IPS-NIHi11 (cell line): ENCODE measurements at regions not wholly inside any gene's neighbourhood (a gene's known extent, or its start where the extent isn't known, plus 50 kb on each side); places are given as distances from the start of the nearest gene placed in this dataset.
"Not testable (repeated sequence)": the region's sequence is repeated elsewhere in the genome, so short reads cannot be mapped to it uniquely, and the experiment has no call there.

Experiments
- DNase-seq: peaks from one replicate; pipeline ENCODE4 v3.0.0; 2012; ENCODE audit warnings: mixed read lengths, low spot score

DNA sequence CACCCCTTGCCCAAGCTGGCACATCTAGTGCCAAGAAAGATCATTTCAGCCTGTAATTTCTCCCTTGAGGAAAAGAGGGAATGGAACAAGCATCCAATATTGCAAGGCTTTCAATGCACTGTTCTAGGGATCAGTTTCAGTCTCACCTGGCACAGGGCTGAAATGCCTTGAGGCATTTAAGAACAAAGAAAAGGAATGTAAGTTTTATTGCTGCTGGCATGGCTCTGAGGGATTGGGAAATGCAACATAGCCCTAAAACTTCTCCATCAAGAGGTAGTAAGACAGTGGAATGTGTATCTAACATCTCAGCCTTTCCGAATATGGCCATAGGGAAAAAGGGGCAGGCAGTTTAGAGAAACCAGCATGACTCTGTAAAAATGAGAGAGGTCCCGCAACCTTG, 732.6 kb upstream of the LCORL start:
- peak; percentile 16 for DNase-seq

DNA sequence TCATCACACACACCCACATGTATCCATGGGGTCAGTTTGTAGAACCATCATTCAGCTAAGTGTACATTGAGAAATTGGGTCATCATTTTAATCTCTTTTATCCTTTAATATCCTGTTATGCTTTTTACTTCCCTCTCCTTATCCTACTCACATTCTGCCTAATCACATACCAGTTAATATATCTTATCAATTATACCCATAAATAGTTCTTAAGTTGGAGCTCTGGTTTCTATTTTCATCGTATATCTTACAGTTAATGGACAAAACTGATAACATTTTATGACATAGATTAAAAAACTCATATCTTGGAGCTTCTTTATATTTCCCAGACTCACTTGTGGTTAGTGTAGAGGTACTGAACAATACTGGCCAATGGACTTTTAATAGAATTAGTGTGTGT, 729.5 kb upstream of the LCORL start:
- no peak for DNase-seq

DNA sequence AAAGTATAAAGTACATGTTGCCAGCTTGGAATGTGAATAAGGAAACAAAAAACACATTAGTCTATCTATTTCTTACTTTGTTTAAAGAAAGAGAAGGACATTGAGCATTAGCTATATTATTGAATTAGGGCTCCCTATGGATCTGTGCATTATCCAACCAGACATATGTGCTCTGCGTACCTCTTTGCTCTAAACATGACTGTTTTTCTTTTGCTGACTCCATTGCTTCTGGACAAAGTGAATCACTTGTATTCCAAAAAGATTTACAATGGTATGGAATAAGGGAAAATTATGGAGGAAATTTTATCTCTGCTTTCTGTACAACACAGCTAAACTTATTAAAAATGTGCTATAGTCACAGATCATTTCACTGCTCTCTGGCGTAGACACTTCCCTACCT, 727.8 kb upstream of the LCORL start:
- no peak for DNase-seq

DNA sequence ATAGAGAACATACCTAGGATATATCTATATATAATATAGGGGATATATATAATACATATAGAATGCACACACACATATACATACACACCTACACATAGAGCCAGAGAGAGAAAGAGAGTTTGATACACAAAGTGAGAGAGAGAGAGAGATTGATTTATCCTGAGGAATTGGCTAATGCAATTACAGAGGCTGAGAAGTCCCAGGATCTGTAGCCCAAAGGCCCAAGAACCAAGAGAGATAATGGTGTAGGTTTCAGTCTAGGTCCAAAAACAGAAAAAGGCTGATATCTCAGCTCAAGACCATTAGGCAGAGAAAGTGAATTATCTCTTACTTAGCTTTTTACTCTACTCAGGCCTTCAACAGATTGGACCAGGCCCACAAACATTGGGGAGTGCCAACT, 715.0 kb upstream of the LCORL start:
- no peak for DNase-seq

DNA sequence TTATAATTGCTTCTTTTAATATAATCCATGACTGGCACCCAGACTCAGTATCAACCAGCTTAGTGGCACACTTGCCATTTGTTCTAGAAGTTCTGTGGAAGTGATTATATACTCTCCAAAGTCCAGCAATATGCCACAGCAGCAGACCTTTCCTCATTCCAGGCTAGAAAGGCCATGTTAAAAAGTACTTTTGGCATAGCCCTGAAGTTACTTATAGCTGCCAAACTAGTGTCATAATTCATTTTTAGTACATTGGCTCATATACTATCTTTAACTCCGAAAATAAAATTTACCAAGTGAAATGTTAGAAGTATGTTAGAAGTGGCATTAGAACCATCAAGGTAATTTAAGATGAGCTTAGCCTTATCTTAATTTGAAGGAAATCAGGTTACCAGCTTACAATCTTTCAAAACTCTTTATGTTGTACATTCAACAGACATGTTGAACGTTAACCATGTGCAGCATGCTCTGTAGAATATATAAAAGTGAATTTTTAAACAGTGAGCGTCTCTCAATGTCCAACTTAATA, 714.2 kb upstream of the LCORL start:
- DNase-seq = no peak

DNA sequence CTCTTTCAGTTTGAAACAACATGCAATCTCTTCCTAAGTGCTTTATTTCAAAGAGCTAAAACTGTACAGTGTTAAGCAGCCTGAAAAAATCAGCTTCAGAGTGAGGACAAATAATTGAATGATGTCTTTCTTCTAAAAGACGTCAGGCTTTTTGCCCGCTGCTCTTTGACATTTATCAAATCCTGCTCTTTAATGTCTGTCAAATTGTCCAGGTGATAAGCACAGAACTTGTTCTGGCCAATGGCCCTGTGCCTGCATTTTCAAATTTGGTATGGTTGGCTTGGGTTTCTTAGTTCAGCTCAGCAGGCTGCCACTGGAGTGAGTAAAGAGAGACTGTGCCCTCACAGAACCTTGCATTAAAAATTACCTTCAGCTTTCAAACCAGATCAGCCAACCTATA, 712.9 kb upstream of the LCORL start:
- no peak for DNase-seq

DNA sequence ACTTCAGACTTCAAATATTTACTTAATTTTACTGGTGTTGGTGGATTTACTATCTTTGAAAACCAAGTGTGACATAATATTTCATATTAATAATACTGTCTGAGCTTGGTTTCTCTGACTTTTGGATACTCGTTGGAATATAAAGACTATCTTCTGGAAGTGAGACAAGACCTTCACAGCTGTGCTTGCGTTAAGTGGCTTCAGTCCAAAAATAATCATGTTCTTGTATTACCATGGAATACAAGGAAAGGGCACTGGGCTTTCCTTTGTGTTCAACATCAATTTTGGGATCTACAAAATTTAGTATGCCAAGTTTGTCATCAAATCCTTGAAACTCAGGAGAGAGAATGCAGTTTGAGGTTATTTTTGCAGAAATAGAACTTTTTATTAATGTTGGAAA, 712.4 kb upstream of the LCORL start:
- no peak for DNase-seq

DNA sequence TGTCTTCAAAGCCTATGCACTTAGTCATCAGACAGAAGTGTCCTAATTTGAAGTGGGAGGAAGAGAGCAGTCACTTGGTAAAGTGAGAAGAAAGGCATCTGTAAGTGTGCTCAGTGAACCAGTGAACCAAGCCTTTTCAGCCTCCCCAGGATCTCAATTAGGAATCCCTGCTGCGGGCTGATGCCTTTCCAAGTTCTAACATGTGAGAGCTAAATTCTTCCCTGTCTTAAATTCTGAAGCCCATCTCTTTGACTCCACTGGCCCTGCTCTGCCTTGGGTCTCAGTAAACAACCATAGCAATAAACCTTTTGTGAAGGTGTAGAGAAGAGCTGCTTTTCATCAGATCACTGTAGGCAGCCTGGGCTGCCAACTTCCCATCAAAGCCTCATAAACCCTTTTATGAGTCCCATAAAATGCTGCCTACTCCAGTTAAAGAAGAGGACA, 701.2 kb upstream of the LCORL start:
- DNase-seq = peak; percentile 16

DNA sequence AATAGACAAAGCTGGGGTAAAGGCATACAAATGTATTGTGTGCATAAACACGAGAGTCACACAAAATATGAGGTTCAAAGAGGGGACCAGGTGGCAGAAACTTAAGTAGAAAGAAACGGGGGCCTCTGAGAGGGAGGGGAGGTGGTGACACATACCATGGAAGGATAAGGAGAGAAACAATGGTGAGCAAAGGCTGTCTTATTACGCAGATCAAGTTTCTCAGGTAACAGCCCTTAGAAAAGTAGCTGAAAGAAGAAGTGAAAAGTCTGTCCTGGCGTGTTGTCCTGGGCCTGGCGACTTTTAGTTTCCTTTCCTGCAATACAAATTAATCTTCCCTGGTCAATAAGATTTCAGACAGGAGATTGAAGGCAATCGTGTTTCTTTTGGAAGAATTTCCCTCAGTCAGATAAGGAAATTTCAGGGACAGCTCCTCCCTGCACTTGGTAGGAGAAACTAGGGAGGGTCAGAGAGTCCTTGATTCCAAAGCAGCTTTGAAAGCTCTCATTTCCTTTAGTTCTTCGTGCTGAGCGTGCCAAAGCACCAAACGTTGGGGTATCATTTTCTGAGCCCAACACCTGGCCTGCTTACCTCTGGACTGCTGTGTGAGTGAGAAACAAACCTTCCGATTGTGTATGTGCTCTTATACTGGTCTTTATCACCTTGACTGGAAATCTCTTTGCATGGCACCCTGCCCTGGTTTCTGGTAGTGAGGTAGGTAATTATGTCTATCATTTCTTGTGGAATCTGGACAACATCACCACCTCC, 676.7 kb upstream of the LCORL start:
- DNase-seq = no peak

DNA sequence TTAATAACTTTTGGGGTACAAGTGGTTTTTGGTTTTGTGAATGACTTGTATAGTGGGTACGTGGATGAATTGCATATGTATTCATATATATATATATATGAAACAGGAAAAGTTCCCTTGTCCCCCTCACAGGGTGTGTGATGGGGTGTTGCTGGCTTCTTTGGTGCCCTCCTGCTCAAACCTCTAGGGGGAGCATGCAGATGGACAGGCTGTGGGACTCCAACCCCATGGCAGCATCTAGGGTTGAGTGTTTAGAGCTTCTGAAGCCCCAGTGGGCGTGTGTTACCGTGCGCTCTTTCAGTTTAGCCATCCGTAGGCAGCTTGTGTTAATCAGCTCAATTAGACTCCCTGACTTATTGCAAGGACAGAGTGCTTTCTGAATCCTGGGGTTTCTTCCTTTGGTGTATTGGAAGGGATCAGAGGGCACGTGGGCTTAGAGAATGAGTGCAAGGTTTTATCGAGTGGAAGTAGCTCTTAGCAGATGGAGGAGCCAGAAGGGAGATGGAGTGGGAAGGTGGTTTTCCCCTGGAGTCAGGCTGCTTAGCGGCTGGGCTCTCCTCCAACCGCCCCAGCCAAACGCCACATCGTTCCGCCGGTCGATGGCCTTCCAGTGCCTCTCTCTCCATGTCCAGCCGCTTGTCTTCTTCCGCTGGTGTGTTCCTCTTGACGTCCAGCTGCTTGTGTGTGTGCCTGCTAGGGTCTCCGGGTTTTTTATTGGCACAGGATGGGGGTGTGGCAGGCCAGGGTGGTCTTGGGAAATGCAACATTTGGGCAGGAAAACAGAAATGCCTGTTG, 674.4 kb upstream of the LCORL start:
- no peak for DNase-seq

DNA sequence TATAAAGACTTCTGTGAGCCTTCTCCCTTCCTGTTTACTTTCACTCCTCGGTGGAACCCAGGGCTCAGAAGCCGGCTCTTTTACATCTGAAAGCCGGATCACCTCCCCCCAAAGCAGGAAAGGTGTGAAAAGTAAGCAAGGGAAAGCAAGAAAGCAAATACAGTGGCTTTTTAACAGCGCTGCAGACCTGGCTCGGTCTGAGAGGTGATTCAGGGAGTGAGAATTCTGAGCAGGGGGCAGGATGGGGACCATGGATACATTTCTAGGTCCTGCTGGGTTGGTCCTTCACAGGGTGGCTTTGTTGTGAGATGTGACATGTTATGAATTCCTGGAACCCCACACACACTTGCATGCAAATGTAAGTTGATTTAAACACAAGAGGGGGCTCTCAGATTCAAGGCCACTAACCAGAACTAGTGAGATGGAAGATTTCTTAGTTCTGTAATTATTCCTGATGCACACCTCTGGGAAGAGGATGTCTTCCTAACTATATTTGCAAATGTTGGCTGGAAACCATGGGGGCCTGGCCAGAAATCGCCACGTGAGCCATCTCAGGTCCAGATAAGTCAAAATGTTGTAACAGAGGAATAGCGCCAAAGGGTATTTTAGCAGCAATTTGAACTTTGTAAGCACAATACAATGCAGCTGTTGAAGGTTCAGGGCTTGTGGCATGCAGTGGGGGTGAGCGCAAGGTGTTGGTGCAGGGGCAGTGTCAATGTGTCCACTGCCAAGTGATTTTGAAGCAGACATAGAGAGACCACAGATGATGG, 670.1 kb upstream of the LCORL start:
- DNase-seq = peak; percentile 48

DNA sequence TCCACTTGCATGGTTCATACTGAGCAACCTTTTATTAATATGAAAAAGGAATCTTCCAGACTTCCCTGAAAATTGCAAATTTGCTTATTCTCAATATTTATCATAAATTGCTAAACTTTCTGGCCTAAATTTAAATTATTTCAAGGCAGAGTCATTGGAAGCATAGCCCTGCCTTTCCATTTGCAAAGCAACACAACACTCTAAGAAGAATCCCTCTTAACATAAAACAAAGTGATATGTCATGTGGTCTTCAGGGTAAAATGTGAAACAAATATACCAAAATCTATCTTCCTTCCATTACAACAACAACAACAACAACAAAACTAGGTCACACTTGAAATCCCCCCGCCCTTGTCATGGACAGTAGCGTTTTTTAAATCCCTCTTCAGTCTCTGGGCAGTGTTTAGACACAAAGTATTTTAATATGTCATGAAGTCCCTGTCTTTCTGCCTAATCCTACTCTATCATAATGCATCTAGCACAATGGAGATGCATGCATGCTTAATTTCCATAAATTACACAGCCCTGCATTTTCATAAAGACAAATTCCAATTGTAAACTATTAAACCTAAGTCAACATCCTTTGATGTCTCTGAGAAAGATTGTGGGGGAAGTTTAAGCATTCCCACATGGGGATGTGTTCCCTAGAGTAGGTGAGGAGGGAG, 668.9 kb upstream of the LCORL start:
- no peak for DNase-seq

DNA sequence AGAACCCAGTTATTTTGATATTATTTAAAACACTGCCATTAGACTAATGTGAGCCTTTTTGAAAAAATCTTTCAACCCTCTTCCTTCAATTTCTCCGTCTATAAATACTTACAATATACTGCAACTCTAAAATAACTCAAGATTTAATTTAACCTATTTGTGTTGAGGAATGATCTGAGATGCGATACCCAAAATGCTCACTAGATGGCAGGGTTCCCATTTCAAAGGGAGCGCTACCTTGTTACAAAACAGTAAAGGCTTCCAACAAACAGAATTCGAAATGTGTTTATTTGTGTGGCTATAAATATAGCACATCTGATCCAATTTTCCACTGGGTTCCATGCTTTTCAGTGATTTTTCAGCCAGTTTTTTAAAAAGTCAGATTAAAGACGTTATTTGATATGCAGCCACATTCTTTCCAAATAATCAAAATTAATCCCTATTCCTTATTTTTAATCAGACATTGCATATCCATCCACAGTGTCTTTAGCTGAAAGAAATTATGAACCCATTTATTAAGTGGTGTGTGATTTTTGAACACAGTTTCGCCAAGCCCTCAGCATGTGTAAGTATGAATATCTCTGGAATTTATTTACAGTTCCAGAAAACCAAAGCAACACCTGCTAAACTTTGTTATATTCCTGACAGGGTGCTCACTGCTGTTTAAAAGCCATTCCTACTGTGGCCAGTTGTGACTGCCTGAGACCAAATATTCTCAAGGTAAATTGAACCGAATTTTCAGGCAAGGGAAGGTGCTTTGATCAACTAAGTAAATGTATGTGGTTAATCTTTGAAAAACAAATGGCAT, 668.0 kb upstream of the LCORL start:
- DNase-seq = peak; percentile 20

DNA sequence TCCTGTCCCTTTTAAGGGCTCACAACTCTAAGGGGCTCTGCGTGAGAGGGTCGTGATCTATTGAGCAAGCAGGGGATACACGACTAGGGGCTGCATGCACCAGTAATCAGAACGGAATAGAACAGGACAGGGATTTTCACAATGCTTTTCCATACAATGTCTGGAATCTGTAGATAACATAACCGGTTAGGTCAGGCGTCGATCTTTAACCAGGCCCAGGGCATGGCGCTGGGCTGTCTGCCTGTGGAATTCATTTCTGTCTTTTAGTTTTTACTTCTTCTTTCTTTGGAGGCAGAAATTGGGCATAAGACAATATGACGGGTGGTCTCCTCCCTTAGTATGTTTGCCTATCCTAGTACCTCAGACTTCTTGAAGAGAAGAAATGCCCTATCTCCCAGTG, 666.8 kb upstream of the LCORL start:
- DNase-seq = not testable (repeated sequence)

DNA sequence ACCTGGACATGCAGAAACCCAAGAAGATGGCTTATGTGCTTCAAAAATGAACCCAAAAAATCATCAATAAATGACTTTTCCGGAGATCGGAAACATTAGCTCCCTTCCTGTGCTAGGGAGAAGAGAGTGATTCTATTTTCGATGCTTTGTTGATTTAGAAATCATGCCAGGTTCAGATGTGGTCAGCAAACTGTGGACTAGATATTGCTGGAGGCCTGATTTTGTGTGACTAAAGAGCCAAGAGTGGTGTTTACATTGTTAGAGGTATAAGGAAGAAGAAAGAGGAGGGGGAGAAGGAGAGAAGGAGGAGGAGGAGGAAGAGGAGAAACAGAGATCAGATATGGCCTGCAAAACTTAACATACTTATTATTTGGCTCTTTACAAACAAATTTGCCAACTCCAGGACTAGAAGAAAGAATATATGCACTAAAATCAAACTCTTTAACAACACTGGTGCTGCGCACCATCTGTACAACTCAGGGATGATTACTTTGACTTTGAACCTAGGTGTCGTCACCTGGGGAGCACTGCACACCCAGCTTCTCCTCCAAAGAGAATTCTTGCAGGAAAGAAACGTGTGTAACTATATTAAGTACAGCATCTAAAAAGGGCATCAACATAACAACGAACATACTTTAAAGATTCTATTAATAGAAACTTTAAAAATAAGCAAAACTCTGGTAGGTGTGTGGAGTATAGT, 664.9 kb upstream of the LCORL start:
- DNase-seq = no peak

DNA sequence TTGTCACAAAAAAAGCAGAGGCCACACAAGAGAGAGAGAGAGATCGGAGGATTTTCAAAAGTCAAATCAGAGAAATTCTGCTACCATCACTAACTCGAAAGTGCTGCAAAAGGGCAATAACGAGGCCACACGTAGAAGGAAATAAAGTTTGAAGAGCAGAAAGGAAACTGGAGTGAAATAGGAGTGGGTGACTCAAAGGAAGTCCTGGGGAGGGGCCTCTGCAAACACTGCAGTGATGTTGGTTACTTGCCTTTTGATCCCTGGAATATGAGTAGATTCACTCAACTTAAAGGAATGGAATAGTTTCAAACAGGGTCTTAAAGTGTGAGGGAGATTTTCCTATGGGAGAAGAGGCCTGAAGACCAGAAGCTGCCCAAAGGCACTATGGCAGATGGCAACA, 663.4 kb upstream of the LCORL start:
- no peak for DNase-seq

DNA sequence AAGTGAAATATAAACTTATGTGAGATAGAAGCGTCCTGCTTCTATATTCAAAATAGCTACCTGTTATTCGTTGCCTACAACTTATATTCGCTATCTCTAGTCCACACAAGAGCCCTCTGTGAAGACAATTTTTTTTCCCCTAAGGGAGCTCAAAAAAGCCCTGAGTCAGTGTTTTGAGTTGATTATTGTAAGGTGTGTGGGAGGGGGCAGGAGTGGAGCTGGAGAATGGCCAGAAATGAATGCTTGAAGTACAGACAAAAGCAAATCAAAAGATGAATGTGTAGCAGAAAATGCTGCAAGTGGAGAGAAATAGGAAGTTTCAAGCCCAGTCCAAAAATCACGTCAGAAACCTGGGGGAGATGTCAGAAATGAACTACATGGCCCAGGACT, 655.0 kb upstream of the LCORL start:
- no peak for DNase-seq

DNA sequence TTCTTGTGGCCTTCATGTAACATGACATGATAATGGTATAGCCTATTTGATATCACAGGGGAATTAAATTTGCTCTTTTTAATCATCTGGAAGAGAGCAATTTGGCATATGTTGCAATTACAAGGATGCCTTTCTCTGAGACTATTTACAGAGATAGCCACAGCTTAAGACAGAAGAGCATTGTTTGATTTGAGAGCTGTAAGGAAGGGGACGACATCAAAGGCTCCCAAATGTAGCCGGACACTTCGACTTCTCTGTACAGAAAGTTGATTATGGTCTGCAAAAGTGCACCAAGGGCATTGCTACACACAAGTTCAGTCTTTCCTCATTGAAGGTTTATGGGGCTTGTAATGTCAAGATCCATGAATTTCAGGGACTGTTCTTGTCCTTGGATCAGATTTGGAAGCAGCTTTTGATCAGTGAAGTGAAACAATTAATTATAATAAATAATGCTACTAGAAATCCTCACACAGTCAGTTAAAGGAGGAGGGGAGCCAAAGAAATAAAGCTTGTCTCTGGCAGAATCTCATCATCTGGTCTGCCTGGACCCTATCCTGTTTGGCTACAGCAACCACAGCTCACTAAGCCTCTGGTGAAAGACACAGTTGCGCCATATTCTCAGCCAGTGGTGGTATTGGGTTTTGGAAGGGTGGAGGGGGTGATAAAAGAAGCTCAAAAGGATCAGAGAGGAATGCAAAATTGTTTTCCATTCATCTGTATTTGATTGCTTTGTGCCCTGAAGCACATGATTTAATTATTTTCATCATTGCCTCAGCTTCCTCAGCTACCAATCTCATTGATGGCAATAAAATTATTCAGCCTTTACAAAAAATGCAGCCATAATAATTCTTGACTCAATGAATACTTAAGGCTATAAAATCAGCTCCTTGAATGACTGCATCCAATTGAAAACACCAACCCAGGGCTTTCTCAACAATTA, 654.3 kb upstream of the LCORL start:
- DNase-seq = no peak

DNA sequence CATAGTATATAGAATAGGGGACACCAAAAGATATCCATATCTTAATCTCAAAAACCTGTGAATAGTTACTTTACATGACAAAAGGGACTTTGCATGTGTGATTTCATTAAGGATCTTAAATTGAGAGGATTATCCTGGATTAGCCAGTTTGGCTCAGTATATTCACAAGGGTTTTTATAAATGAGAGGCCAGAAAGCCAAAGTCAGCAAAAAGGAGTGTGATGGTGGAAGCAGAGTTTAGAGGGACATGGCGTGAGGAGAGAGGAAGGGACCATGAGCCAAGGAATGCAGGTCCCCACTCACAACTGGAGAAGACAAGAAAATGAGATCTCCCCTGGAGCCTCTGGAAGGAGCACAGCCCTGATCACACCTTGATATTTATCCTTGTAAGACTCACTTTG, 648.5 kb upstream of the LCORL start:
- DNase-seq = no peak
